Left ventricle myocardium inferior (tissue), 1 donor: ENCODE measurements at regions not wholly inside any gene's neighbourhood (a gene's known extent, or its start where the extent isn't known, plus 50 kb on each side); places are given as distances from the start of the nearest gene placed in this dataset.

Experiments used
- DNase-seq: peaks from one replicate; pipeline ENCODE4 v3.0.0-alpha.2; 2020
- H3K27ac ChIP-seq: fragments of 200-600 bp; replicated peaks from 2 replicates; pipeline ENCODE4 v1.8.0; 2021
- H3K27me3 ChIP-seq: fragments of 200-600 bp; 2 replicates; pipeline ENCODE4 v1.8.0; 2021; ENCODE audit warnings: low read depth
- H3K36me3 ChIP-seq: fragments of 200-600 bp; 2 replicates; pipeline ENCODE4 v1.8.0; 2021
- H3K4me1 ChIP-seq: fragments of 200-600 bp; 2 replicates; pipeline ENCODE4 v1.8.0; 2021
- H3K4me3 ChIP-seq: fragments of 200-600 bp; 2 replicates; pipeline ENCODE4 v1.8.0; 2021; ENCODE audit warnings: mild to moderate bottlenecking, moderate library complexity
- H3K9me3 ChIP-seq: fragments of 200-600 bp; replicated peaks from 2 replicates; pipeline ENCODE4 v1.8.0; 2021
- intact Hi-C: fragments of 100-400 bp; cut with micrococcal nuclease; formaldehyde crosslinking; loops from one replicate; pipeline ENCODE4 v1.11.0; 2022
- TF ChIP-seq, protein P1 (sequence below): fragments of 200-600 bp; IDR thresholded peaks from 2 replicates; pipeline ENCODE4 v1.8.0; 2021; ENCODE audit warnings: antibody characterized with exemption, mild to moderate bottlenecking, borderline replicate concordance
- donor health status: DM: no; HTN: yes; CAD: no; lungs with severe emphysema.

DNA sequence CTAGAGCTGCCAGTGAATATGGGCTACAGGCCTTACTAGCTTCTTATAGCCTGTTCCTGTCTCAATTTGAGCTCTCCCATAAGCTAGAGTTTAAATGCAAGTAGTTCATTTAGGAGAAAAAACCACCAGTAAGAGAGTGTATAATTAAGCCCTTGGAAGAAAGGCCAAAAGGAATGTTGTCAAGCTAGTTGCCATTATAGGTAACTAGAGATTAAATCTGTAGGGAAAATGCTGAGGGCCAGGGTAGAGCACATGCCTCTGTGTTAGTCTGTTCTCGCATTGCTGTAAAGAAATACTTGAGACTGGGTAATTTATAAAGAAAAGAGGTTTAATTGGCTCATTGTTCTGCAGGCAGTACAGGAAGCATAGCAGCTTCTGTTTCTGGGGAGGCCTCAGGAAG is 410.2 kb downstream of the MID1IP1 start:
- TF ChIP-seq, protein P1, sequence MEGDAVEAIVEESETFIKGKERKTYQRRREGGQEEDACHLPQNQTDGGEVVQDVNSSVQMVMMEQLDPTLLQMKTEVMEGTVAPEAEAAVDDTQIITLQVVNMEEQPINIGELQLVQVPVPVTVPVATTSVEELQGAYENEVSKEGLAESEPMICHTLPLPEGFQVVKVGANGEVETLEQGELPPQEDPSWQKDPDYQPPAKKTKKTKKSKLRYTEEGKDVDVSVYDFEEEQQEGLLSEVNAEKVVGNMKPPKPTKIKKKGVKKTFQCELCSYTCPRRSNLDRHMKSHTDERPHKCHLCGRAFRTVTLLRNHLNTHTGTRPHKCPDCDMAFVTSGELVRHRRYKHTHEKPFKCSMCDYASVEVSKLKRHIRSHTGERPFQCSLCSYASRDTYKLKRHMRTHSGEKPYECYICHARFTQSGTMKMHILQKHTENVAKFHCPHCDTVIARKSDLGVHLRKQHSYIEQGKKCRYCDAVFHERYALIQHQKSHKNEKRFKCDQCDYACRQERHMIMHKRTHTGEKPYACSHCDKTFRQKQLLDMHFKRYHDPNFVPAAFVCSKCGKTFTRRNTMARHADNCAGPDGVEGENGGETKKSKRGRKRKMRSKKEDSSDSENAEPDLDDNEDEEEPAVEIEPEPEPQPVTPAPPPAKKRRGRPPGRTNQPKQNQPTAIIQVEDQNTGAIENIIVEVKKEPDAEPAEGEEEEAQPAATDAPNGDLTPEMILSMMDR = no peak
- no peak overlapping the region for H3K27ac ChIP-seq
- no peaks in the 10 kb centered on the region for H3K9me3 ChIP-seq
- no peaks in the 10 kb centered on the region for H3K27me3 ChIP-seq
- H3K4me1 ChIP-seq = no peaks in the 10 kb centered on the region
- intact Hi-C loops = no loop called here
- no peak overlapping the region for H3K4me3 ChIP-seq
- no peaks in the 10 kb centered on the region for H3K36me3 ChIP-seq
- DNase-seq = no peak

DNA sequence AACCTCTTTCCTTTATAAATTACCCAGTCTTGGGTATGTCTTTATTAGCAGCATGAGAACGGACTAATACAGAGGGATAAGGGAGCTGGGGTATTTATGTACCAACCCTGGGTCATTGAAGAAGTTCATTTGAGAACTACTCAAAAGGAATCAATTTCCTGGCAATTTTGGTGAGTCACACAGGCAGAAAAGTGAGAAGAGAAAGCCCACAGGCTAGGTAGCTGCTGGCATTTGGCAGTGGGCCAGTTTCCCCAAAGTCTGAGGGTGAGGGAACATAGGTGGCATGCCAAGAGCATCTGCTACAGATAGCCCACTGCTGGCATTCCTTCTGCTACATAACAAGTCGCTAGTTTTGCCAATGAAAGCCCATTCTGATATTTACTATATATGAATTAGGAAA is 411.2 kb downstream of the MID1IP1 start:
- no peaks in the 10 kb centered on the region for H3K36me3 ChIP-seq
- no peaks in the 10 kb centered on the region for H3K4me1 ChIP-seq
- DNase-seq = no peak
- no peaks in the 10 kb centered on the region for H3K27me3 ChIP-seq
- TF ChIP-seq, protein P1 = no peak
- intact Hi-C loops = no loop called here
- H3K27ac ChIP-seq = no peak overlapping the region
- H3K9me3 ChIP-seq = no peaks in the 10 kb centered on the region
- no peak overlapping the region for H3K4me3 ChIP-seq

DNA sequence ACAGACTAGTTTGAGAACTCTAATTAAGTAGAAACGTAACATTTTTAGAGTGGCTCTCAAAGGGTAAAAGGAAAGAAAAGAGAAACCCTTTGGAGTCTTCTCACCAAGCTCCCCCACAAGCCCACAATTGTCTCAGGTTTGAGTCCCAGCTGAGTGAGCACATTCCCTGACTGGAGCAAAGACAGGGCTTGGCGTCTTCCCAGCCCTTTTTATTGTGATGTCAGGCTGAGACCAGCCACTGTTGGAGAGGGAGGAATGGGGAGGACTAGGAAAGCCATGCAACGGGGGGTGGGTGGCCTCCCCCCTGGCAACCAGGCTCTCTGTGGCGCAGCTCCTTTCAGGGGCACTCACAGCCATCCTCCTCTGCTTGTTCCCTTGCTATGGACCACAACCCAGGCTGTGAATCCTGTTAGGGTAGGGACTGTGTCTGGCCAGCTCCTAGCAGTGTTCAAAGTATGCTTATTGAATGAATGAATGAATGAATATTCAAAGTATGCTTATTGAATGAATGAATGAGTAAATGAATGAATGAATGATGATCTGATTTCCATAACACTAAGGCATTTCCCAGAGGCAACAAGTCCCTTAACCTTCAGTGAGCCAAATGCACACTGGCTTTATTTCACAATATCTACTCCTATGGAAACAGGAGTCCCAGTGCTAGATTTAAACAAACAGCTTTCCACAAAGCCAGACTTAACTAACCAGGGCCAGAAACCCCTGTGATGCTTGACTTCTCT is 413.3 kb downstream of the MID1IP1 start:
- Histone ChIP-seq H3K27ac (no peak overlapping the region), H3K4me1 (no peaks in the 10 kb centered on the region), H3K4me3 (no peak overlapping the region), H3K9me3 (no peaks in the 10 kb centered on the region), H3K27me3 (no peaks in the 10 kb centered on the region), H3K36me3 (no peaks in the 10 kb centered on the region)
- TF ChIP-seq, protein P1 = no peak
- intact Hi-C loops = no loop called here
- DNase-seq = no peak

DNA sequence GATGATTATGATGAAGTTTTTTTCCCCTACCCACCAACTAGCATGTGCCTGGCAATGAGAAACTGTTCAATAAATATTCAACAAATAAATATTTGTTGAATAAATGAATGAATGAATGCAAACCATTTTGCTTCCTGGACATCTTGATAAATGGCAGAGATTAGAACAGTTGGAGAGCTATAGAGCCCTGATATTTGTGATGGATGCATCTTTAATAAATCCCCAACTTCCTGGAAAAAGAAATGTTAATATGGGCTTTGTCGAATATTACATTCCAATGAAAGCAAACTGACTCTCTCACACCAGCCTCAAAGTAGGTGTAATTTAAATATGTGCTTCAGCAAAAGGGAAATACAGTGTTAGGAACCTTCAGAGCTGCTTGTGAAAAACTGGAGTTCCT is 419.7 kb downstream of the MID1IP1 start:
- no peaks in the 10 kb centered on the region for H3K27me3 ChIP-seq
- intact Hi-C loops = no loop called here
- TF ChIP-seq, protein P1 = no peak
- no peaks in the 10 kb centered on the region for H3K36me3 ChIP-seq
- no peak for DNase-seq
- no peaks in the 10 kb centered on the region for H3K4me1 ChIP-seq
- no peak overlapping the region for H3K27ac ChIP-seq
- H3K4me3 ChIP-seq = no peak overlapping the region
- H3K9me3 ChIP-seq = no peaks in the 10 kb centered on the region

DNA sequence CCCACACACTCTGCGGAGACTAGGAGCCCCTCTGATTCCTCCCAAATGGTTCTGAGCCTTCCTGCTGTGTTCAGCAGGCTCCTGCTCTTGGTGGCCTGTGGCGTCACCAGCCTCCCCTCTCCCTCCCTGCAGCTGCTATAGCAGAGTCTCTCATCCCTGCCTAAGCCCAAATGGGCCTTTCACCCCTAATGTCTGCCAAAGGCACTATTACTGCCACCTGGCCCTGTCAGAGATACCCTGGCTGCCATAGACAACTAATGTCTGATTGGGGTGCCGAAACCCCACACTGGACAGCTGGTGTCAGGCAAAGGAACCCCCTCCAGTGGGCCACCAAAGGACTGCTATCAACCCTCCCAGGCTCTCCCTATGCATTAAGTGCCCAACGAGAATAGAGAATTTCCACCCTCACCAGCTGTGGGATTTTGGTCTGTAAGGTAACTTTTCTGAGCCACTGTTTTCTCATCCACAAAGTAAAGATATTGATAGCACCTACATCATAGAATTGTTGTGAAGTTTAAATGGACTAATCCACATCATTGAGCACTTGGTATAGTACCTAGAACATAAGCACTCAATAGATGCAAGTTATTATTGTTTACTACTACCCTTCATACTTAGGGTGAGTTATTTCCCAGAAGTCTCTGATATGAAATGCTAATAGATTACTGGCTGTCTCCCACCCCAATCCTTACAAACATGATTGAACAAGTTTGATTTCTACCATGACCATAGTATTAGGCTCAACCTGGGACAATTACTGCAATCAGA is 421.3 kb downstream of the MID1IP1 start:
- H3K36me3 ChIP-seq = no peaks in the 10 kb centered on the region
- intact Hi-C loops = no loop called here
- no peak for DNase-seq
- H3K4me3 ChIP-seq = no peak overlapping the region
- no peaks in the 10 kb centered on the region for H3K9me3 ChIP-seq
- H3K27me3 ChIP-seq = no peaks in the 10 kb centered on the region
- TF ChIP-seq, protein P1 = no peak
- H3K4me1 ChIP-seq = no peaks in the 10 kb centered on the region
- H3K27ac ChIP-seq = no peak overlapping the region
